ENCODE measurements at regions not wholly inside any gene's neighbourhood (a gene's known extent, or its start where the extent isn't known, plus 50 kb on each side); places are given as distances from the start of the nearest gene placed in this dataset.

GRCh38 chr16:35744084-35744483 is 2284.7 kb downstream of the TP53TG3F start:
- TF ChIP-seq CTCF (IDR thresholded peaks at IDR 0.05; ENCODE audit: insufficient read depth, low read depth, low read length) (no peak), EZH2 (IDR thresholded peaks at IDR 0.05; ENCODE audit: insufficient read depth, low read length) (no peak)

Data from astrocyte (in vitro differentiated cells and primary cell).